ENCODE measurements at regions not wholly inside any gene's neighbourhood (a gene's known extent, or its start where the extent isn't known, plus 50 kb on each side); places are given as distances from the start of the nearest gene placed in this dataset.

DNA sequence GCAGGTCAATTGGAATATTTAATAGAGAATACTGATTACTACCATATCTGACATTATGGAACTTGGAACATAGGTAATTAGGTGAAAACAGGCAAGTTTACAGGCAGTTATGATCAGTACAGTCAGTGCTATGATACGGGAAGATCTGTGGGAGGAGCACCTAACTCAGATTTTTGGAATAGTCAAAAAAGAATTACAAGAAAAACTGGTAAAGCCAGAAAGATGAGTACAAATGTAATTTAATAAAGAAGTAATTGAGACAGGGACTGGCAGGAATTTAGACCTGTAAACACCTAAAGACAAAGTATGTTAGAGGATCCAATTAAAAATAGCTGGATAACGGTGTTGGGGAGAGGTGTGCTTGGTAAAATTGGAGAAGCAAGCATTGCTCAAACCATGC, 206.5 kb upstream of the ANO5 start:
- Histone ChIP-seq H3K36me3 (ENCODE audit: control insufficient read depth in 2 of 2, extremely low read depth in 1 of 2, insufficient read depth in 2 of 2, low read length in 2 of 2) (no peaks in the 10 kb centered on the region), H3K4me2 (ENCODE audit: insufficient read depth, low read length) (no peak overlapping the region), H4K20me1 (replicated peaks; ENCODE audit: control insufficient read depth, extremely low read depth, insufficient read depth, low read length) (no peaks in the 10 kb centered on the region), H3K4me3 (replicated peaks in 1 of 3; ENCODE audit: insufficient read depth in 1 of 3, low read depth in 1 of 3, low read length in 3 of 3) (no peak overlapping the region), H2AFZ (ENCODE audit: low read depth, low read length) (no peak overlapping the region), H3K9me3 (replicated peaks; ENCODE audit: control insufficient read depth, insufficient read depth, low read length) (peaks cover 4% of the 10 kb centered on the region), H3K9me1 (replicated peaks; ENCODE audit: control insufficient read depth, extremely low read depth, insufficient read depth, low read length) (no peaks in the 10 kb centered on the region), H3K79me2 (ENCODE audit: control insufficient read depth, insufficient read depth, low read length) (no peaks in the 10 kb centered on the region), H3K9ac (replicated peaks; ENCODE audit: extremely low read depth, insufficient read depth, low read length) (no peak overlapping the region), H3K27me3 (ENCODE audit: control insufficient read depth in 2 of 2, insufficient read depth in 2 of 2, low read length in 2 of 2) (no peaks in the 10 kb centered on the region), H3K4me1 (ENCODE audit: control insufficient read depth, extremely low read depth, insufficient read depth, low read length) (no peaks in the 10 kb centered on the region), H3K27ac (ENCODE audit: insufficient read depth, low read depth, low read length) (no peak overlapping the region)
- intact Hi-C loops (cut with micrococcal nuclease), result no loop called here
- ChIA-PET CTCF (no interaction called here), POLR2A (no interaction called here)
- DNase-seq (ENCODE audit: low read depth, low spot score) (no peak), FAIRE-seq (no peak)
- dilution Hi-C loops (cut with MboI; ENCODE audit: extremely low pct_ligation_motif_present, low sequenced_read_pairs), result no loop called here
- TF ChIP-seq, protein P1, sequence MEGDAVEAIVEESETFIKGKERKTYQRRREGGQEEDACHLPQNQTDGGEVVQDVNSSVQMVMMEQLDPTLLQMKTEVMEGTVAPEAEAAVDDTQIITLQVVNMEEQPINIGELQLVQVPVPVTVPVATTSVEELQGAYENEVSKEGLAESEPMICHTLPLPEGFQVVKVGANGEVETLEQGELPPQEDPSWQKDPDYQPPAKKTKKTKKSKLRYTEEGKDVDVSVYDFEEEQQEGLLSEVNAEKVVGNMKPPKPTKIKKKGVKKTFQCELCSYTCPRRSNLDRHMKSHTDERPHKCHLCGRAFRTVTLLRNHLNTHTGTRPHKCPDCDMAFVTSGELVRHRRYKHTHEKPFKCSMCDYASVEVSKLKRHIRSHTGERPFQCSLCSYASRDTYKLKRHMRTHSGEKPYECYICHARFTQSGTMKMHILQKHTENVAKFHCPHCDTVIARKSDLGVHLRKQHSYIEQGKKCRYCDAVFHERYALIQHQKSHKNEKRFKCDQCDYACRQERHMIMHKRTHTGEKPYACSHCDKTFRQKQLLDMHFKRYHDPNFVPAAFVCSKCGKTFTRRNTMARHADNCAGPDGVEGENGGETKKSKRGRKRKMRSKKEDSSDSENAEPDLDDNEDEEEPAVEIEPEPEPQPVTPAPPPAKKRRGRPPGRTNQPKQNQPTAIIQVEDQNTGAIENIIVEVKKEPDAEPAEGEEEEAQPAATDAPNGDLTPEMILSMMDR (IDR thresholded peaks at IDR 0.05; ENCODE audit: extremely low read depth in 1 of 2, insufficient read depth in 1 of 2, low read depth in 1 of 2, low read length in 2 of 2), result no peak
- TF ChIP-seq GATA2 (IDR thresholded peaks at IDR 0.05; ENCODE audit: insufficient read depth, insufficient read length, low read depth, low read length) (no peak), FOS (IDR thresholded peaks at IDR 0.05; ENCODE audit: borderline replicate concordance, insufficient read depth, low read length) (no peak), POLR2A (IDR thresholded peaks at IDR 0.05; ENCODE audit: low read depth, low read length) (no peak), EZH2 (IDR thresholded peaks at IDR 0.05; ENCODE audit: borderline replicate concordance, low read depth, low read length, severe bottlenecking) (no peak), POLR2AphosphoS5 (IDR thresholded peaks at IDR 0.05; ENCODE audit: insufficient read depth, low read depth, low read length) (no peak), JUN (IDR thresholded peaks at IDR 0.05; ENCODE audit: borderline replicate concordance, insufficient read depth, insufficient read length, low read depth) (no peak), MYC (IDR thresholded peaks at IDR 0.05; ENCODE audit: low read depth, low read length) (no peak)
- TF ChIP-seq, protein P2, sequence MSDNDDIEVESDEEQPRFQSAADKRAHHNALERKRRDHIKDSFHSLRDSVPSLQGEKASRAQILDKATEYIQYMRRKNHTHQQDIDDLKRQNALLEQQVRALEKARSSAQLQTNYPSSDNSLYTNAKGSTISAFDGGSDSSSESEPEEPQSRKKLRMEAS (IDR thresholded peaks at IDR 0.05; ENCODE audit: insufficient read depth, insufficient read length), result no peak
- no TSS peak for BruUV-seq (replicated peaks)

Data from endothelial cell of umbilical vein (primary cell).